Peyer's patch (tissue), 4 donors: ENCODE measurements at regions not wholly inside any gene's neighbourhood (a gene's known extent, or its start where the extent isn't known, plus 50 kb on each side); places are given as distances from the start of the nearest gene placed in this dataset.

Experiments
- POLR2A ChIP-seq, 2 donors: fragments of 450-650 bp; IDR thresholded peaks; one replicate each; pipeline ENCODE4 v1.5.1; 2017; ENCODE audit warnings: antibody characterized with exemption in 2 of 2, mild to moderate bottlenecking in 2 of 2, moderate library complexity in 2 of 2
- TF ChIP-seq, protein P1 (sequence below), 6 experiments: fragments of 450-650 bp in 4 of 6; fragments of 200-600 bp in 2 of 6; sonication (generic) in 1 of 6; IDR thresholded peaks; one replicate each; pipeline ENCODE4 v1.5.1; 2017 to 2019; ENCODE audit warnings: antibody characterized with exemption in 6 of 6, mild to moderate bottlenecking in 3 of 6, moderate library complexity in 1 of 6

DNA sequence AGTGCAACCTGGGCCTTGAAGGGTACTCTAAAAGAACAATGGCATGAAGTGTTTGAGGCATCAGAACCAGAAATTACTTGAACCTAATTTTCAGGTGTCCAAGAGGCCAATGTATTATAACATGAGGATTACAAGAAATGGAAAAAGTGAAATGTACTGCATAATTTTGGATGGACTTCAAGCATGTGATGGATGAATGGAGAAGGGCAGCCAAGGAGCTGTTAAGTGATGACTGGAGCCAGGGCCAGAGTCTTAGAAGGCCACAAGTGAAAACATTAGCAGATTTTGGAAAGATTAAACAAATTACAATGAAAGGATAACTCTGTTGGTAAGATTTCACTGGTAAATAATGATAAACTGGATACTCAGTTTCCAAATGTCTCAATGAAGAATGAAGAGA lies 738.2 kb downstream of the CD109 start:
- no peak for TF ChIP-seq POLR2A (IDR thresholded peaks at IDR 0.05)
- TF ChIP-seq, protein P1, sequence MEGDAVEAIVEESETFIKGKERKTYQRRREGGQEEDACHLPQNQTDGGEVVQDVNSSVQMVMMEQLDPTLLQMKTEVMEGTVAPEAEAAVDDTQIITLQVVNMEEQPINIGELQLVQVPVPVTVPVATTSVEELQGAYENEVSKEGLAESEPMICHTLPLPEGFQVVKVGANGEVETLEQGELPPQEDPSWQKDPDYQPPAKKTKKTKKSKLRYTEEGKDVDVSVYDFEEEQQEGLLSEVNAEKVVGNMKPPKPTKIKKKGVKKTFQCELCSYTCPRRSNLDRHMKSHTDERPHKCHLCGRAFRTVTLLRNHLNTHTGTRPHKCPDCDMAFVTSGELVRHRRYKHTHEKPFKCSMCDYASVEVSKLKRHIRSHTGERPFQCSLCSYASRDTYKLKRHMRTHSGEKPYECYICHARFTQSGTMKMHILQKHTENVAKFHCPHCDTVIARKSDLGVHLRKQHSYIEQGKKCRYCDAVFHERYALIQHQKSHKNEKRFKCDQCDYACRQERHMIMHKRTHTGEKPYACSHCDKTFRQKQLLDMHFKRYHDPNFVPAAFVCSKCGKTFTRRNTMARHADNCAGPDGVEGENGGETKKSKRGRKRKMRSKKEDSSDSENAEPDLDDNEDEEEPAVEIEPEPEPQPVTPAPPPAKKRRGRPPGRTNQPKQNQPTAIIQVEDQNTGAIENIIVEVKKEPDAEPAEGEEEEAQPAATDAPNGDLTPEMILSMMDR (IDR thresholded peaks at IDR 0.05): no peak
